ENCODE measurements at regions not wholly inside any gene's neighbourhood (a gene's known extent, or its start where the extent isn't known, plus 50 kb on each side); places are given as distances from the start of the nearest gene placed in this dataset.

DNA sequence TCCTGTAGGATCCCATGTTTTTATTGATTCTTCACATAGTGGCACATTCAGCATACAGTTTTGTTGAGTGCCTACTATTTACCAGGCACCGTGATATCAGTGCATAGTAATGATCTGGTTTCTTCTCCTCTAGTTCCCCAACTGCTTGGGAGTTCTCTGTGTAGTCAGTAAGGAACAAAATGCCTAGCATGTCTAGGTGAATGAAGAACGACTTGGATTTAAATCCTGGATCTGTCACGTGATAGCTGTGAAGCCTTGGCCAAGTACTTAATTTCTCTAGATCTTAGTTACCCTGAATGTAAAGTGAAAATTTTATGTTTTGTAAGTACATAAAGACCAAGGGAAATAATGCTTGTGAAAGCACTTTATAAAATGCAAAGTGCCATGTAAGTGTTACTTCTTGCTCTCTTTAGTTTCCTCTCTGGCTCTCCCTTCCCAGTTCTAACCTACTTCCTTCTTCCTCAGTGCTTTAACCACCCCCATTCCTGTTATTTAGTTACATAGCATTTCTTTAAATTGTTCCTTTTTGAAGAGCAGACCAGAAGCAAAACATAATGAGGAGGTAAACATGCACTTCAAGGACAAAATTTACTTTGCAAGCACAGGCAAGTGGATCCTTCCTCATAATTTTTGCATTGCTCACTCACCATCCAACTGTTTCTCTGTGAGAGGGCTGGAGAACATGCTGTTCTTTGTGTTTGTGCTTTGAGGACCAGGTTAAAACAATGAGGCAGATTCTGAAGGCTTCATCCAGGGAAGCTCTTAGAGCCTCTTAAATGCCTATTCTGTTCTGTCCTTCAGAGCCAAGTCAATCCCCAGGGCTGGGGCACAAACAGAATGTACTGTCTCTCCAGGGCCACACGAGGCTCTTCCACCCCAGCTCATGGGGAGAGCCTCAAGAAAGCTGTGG, 353.9 kb upstream of the TENM4 start:
- Histone ChIP-seq H3K36me3 (no peaks in the 10 kb centered on the region), H3K27ac (no peak overlapping the region), H3K9me3 (no peaks in the 10 kb centered on the region), H3K27me3 (no peaks in the 10 kb centered on the region), H3K4me3 (no peak overlapping the region), H3K4me1 (no peaks in the 10 kb centered on the region)
- DNase-seq, result no peak
- TF ChIP-seq, protein P1, sequence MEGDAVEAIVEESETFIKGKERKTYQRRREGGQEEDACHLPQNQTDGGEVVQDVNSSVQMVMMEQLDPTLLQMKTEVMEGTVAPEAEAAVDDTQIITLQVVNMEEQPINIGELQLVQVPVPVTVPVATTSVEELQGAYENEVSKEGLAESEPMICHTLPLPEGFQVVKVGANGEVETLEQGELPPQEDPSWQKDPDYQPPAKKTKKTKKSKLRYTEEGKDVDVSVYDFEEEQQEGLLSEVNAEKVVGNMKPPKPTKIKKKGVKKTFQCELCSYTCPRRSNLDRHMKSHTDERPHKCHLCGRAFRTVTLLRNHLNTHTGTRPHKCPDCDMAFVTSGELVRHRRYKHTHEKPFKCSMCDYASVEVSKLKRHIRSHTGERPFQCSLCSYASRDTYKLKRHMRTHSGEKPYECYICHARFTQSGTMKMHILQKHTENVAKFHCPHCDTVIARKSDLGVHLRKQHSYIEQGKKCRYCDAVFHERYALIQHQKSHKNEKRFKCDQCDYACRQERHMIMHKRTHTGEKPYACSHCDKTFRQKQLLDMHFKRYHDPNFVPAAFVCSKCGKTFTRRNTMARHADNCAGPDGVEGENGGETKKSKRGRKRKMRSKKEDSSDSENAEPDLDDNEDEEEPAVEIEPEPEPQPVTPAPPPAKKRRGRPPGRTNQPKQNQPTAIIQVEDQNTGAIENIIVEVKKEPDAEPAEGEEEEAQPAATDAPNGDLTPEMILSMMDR (IDR thresholded peaks at IDR 0.05), result no peak
- intact Hi-C loops (cut with DNase I; ENCODE audit: low total_unique reads), result no loop called here

DNA sequence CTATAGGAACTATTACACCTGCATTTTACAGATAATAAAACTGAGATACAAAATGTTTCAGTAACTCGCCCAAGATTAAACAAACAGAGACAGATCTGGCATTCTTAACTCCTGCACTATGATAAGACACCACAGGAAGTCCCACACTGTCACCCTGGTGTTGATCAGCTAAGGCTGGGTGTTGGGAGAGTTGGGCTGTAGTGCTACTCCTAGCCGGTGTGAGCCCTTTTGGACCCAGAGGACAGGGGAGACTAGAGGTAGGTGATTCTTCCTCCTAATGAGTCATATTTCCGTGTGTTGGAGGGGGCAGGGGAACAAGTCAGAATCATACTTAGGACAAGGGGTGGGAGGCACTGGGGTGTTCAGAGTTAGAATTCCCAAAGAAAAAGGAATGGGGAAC, 353.2 kb upstream of the TENM4 start:
- H3K9me3 ChIP-seq, result no peaks in the 10 kb centered on the region
- H3K4me3 ChIP-seq, result no peak overlapping the region
- intact Hi-C loops (cut with DNase I; ENCODE audit: low total_unique reads), result no loop called here
- no peaks in the 10 kb centered on the region for H3K36me3 ChIP-seq
- no peaks in the 10 kb centered on the region for H3K27me3 ChIP-seq
- DNase-seq, result no peak
- no peaks in the 10 kb centered on the region for H3K4me1 ChIP-seq
- no peak overlapping the region for H3K27ac ChIP-seq
- TF ChIP-seq, protein P1 (IDR thresholded peaks at IDR 0.05), result no peak

DNA sequence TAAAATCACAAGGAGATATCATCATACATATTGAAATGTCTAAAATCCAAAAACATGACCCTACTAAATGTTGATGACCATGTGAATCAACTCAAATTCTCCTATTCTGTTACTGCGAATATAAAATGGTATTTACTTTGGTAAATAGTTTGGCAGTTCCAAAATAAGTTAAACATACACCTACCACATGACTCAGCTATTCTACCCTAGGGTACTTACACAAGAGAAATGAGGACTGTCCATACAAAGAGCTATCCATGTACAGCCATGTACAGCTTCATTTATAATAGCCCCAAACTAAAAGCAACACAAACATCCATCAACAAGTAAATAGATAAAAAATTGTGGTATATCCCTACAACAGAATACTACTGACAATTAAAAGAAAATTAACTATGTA, 346.1 kb upstream of the TENM4 start:
- intact Hi-C loops (cut with DNase I; ENCODE audit: low total_unique reads), result no loop called here
- H3K4me1 ChIP-seq, result no peaks in the 10 kb centered on the region
- TF ChIP-seq, protein P1 (IDR thresholded peaks at IDR 0.05), result no peak
- H3K27ac ChIP-seq, result no peak overlapping the region
- no peak overlapping the region for H3K4me3 ChIP-seq
- no peak for DNase-seq
- no peaks in the 10 kb centered on the region for H3K36me3 ChIP-seq
- H3K9me3 ChIP-seq, result no peaks in the 10 kb centered on the region
- H3K27me3 ChIP-seq, result no peaks in the 10 kb centered on the region

DNA sequence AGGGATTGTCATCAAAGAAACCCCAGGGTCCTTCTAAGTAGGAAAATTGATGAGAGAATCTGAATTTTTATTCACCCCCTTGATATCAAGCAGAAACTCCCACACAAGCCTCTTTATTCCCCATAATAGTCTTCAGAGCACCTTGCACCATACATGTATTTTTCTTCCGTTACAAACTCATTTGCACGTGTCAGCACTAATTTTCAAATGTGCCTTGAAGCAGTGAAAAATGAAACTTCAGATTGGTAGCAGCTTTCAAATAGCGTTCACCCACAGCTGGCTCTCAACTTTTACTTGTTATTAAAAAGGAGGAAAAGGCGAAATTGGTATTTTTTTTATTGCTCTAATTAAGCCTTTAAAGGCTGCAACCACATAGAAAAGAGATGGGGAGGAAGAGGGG, 343.0 kb upstream of the TENM4 start:
- Histone ChIP-seq H3K36me3 (no peaks in the 10 kb centered on the region), H3K27ac (no peak overlapping the region), H3K9me3 (no peaks in the 10 kb centered on the region), H3K4me1 (no peaks in the 10 kb centered on the region), H3K4me3 (no peak overlapping the region), H3K27me3 (no peaks in the 10 kb centered on the region)
- intact Hi-C loops (cut with DNase I; ENCODE audit: low total_unique reads), result no loop called here
- DNase-seq, result no peak
- TF ChIP-seq, protein P1 (IDR thresholded peaks at IDR 0.05), result no peak

DNA sequence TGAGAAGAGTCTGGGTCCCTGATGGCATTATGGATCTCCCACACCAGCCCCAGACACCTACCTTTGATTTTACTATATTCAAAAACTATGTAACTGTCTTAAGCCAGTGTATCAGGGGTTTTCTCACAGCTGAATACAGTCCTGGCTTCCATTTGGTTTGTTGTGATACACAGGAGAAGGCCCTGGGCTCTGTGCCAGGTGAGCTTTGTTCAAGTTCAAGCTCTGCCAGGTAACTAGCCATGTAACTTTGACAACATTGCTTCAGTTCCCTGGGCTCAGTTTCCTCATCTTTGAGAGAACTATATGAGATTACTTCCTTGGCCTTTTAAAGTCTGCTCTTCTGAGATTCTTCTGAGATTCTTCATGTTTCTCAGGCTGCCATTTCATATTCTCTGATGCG, 327.5 kb upstream of the TENM4 start:
- intact Hi-C loops (cut with DNase I; ENCODE audit: low total_unique reads), result no loop called here
- Histone ChIP-seq H3K9me3 (no peaks in the 10 kb centered on the region), H3K27me3 (no peaks in the 10 kb centered on the region), H3K36me3 (no peaks in the 10 kb centered on the region), H3K4me1 (no peaks in the 10 kb centered on the region), H3K27ac (no peak overlapping the region), H3K4me3 (no peak overlapping the region)
- no peak for DNase-seq
- TF ChIP-seq, protein P1 (IDR thresholded peaks at IDR 0.05), result no peak

Measured in tibial artery (tissue), 4 donors.